HEK293 (cell line): ENCODE measurements at regions not wholly inside any gene's neighbourhood (a gene's known extent, or its start where the extent isn't known, plus 50 kb on each side); places are given as distances from the start of the nearest gene placed in this dataset.

Source experiments
- CTCF ChIA-PET: fragments of 350-600 bp; formaldehyde crosslinking; extraction: SDS; loops from one replicate; lab custom pipeline; 2021; ENCODE audit warnings: antibody characterized with exemption; lab: Yijun Ruan, JAX
- POLR2A ChIA-PET: fragments of 300-600 bp; formaldehyde crosslinking; extraction: SDS; loops from one replicate; lab custom pipeline; 2020; ENCODE audit warnings: antibody characterized with exemption, inconsistent platforms; lab: Yijun Ruan, JAX
- H3K27ac ChIP-seq: fragments of 200-500 bp; sonication (Bioruptor generic); 2 replicates; pipeline ENCODE4 v1.5.1; 2014; ENCODE audit warnings: low read depth, low read length, control low read depth, inconsistent platforms; ENCODE audit errors: extremely low read depth
- H3K36me3 ChIP-seq, 2 experiments: fragments of 200-500 bp in 1 of 2; sonication (Bioruptor generic) in 1 of 2; 1 replicate in 1 of 2; 2 replicates in 1 of 2; pipeline ENCODE4 v1.5.1; 2014 to 2017; ENCODE audit warnings: inconsistent platforms in 2 of 2, low read length in 2 of 2; ENCODE audit not compliant: control insufficient read depth in 2 of 2, insufficient read depth in 1 of 2
- H3K4me1 ChIP-seq: fragments of 200-500 bp; sonication (Bioruptor generic); 2 replicates; pipeline ENCODE4 v1.5.1; 2014; ENCODE audit warnings: mild to moderate bottlenecking, low read length, inconsistent platforms; ENCODE audit not compliant: control insufficient read depth, insufficient read depth
- H3K4me3 ChIP-seq: 2 replicates; pipeline ENCODE4 v1.5.1; 2011; ENCODE audit warnings: low read depth, mild to moderate bottlenecking, control low read depth, low read length, moderate library complexity
- H3K9me3 ChIP-seq: fragments of 200-500 bp; sonication (Bioruptor generic); 2 replicates; pipeline ENCODE4 v1.5.1; 2014; ENCODE audit warnings: low read depth, low read length, inconsistent platforms; ENCODE audit not compliant: control insufficient read depth, insufficient read depth
- EGR2 ChIP-seq: fragments of 450-650 bp; formaldehyde crosslinking; IDR thresholded peaks from 2 replicates; pipeline ENCODE4 v1.5.1; 2016; ENCODE audit warnings: low read depth, missing biosample characterization, missing genetic modification characterization
- GLI4 ChIP-seq: fragments of 450-650 bp; formaldehyde crosslinking; IDR thresholded peaks from 2 replicates; pipeline ENCODE4 v1.5.1; 2016; ENCODE audit warnings: missing biosample characterization, missing genetic modification characterization
- KLF8 ChIP-seq: fragments of 450-650 bp; formaldehyde crosslinking; IDR thresholded peaks from 2 replicates; pipeline ENCODE4 v1.5.1; 2016; ENCODE audit warnings: missing biosample characterization, missing genetic modification characterization
- MZF1 ChIP-seq: fragments of 450-650 bp; formaldehyde crosslinking; IDR thresholded peaks from 2 replicates; pipeline ENCODE4 v1.5.1; 2017; ENCODE audit warnings: missing biosample characterization, missing genetic modification characterization, borderline replicate concordance
- RBAK ChIP-seq: fragments of 450-650 bp; formaldehyde crosslinking; IDR thresholded peaks from 2 replicates; pipeline ENCODE4 v1.5.1; 2016; ENCODE audit warnings: missing biosample characterization, missing genetic modification characterization
- ZFP37 ChIP-seq: fragments of 450-650 bp; formaldehyde crosslinking; IDR thresholded peaks from 2 replicates; pipeline ENCODE4 v1.5.1; 2016; ENCODE audit warnings: missing biosample characterization, missing genetic modification characterization
- ZNF175 ChIP-seq: fragments of 450-650 bp; formaldehyde crosslinking; IDR thresholded peaks from 2 replicates; pipeline ENCODE4 v1.5.1; 2016; ENCODE audit warnings: missing biosample characterization, missing genetic modification characterization
- ZNF211 ChIP-seq: fragments of 450-650 bp; formaldehyde crosslinking; IDR thresholded peaks from 2 replicates; pipeline ENCODE4 v1.5.1; 2016; ENCODE audit warnings: low read depth, missing biosample characterization, missing genetic modification characterization
- ZNF354C ChIP-seq: fragments of 450-650 bp; formaldehyde crosslinking; IDR thresholded peaks from 2 replicates; pipeline ENCODE4 v1.5.1; 2016; ENCODE audit warnings: missing biosample characterization, missing genetic modification characterization, low read depth, borderline replicate concordance
- ZNF561 ChIP-seq: fragments of 450-650 bp; IDR thresholded peaks from 2 replicates; pipeline ENCODE4 v1.5.1; 2018; ENCODE audit warnings: missing biosample characterization, missing genetic modification characterization, borderline replicate concordance
- ZNF621 ChIP-seq: fragments of 450-650 bp; formaldehyde crosslinking; IDR thresholded peaks from 2 replicates; pipeline ENCODE4 v1.5.1; 2017; ENCODE audit warnings: missing biosample characterization, missing genetic modification characterization
- ZNF654 ChIP-seq: fragments of 450-650 bp; formaldehyde crosslinking; IDR thresholded peaks from 2 replicates; pipeline ENCODE4 v1.5.1; 2016; ENCODE audit warnings: low read depth, missing biosample characterization, missing genetic modification characterization
- ZNF701 ChIP-seq: fragments of 450-650 bp; formaldehyde crosslinking; IDR thresholded peaks from 2 replicates; pipeline ENCODE4 v1.5.1; 2016; ENCODE audit warnings: missing biosample characterization, missing genetic modification characterization
- ZNF777 ChIP-seq: fragments of 450-650 bp; formaldehyde crosslinking; IDR thresholded peaks from 2 replicates; pipeline ENCODE4 v1.5.1; 2017; ENCODE audit warnings: missing biosample characterization, missing genetic modification characterization, borderline replicate concordance
- TF ChIP-seq, protein P1 (sequence below): fragments of 450-650 bp; formaldehyde crosslinking; IDR thresholded peaks from 2 replicates; pipeline ENCODE4 v1.5.1; 2016; ENCODE audit warnings: missing biosample characterization, missing genetic modification characterization, low read depth
- TF ChIP-seq, protein P2 (sequence below): fragments of 450-650 bp; formaldehyde crosslinking; IDR thresholded peaks from 2 replicates; pipeline ENCODE4 v1.5.1; 2016; ENCODE audit warnings: missing biosample characterization, missing genetic modification characterization
- TF ChIP-seq, protein P3 (sequence below): fragments of 450-650 bp; formaldehyde crosslinking; IDR thresholded peaks from 2 replicates; pipeline ENCODE4 v1.5.1; 2016; ENCODE audit warnings: missing biosample characterization, missing genetic modification characterization
- TF ChIP-seq, protein P4 (sequence below): fragments of 450-650 bp; IDR thresholded peaks from 2 replicates; pipeline ENCODE4 v1.5.1; 2018; ENCODE audit warnings: missing biosample characterization, mild to moderate bottlenecking, missing genetic modification characterization
- TF ChIP-seq, protein P5 (sequence below): fragments of 450-650 bp; formaldehyde crosslinking; IDR thresholded peaks from 2 replicates; pipeline ENCODE4 v1.5.1; 2016; ENCODE audit warnings: missing biosample characterization, missing genetic modification characterization

DNA sequence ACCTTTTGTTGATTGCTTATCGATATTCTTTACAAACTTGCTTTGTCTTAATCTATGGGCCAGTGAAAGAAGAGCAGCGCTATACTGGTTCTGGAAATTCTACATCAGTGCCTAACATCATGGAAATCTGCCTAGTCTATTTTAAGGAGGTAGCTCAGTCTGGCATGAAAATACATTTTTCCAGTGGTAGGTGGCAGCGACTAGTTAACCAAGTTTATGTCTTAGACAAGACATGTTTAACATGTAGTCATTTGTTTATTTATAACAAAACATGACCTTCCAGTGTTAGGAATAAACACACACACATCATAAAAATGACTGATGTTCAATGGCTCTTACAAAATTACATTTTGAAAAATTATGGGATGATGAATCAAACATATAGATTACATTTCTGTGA, 336.0 kb upstream of the SOX5 start:
- Histone ChIP-seq H3K4me1 (no peaks in the 10 kb centered on the region), H3K4me3 (no peak overlapping the region), H3K9me3 (no peaks in the 10 kb centered on the region), H3K27ac (no peak overlapping the region), H3K36me3 (no peaks in the 10 kb centered on the region)
- TF ChIP-seq EGR2 (tag by site-specific recombination) (no peak), ZNF354C (tag by site-specific recombination) (no peak), GLI4 (no peak), MZF1 (tag by site-specific recombination) (no peak)
- TF ChIP-seq, protein P1, sequence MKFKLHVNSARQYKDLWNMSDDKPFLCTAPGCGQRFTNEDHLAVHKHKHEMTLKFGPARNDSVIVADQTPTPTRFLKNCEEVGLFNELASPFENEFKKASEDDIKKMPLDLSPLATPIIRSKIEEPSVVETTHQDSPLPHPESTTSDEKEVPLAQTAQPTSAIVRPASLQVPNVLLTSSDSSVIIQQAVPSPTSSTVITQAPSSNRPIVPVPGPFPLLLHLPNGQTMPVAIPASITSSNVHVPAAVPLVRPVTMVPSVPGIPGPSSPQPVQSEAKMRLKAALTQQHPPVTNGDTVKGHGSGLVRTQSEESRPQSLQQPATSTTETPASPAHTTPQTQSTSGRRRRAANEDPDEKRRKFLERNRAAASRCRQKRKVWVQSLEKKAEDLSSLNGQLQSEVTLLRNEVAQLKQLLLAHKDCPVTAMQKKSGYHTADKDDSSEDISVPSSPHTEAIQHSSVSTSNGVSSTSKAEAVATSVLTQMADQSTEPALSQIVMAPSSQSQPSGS (tag by site-specific recombination) = no peak
- ChIA-PET POLR2A (no interaction called here), CTCF (interaction anchor here (0.6 to 0.7 kb wide), 2 partner anchors 387 to 1773 kb away, joined by 3 to 4 read pairs; no protein-coding TSS in a partner anchor)

DNA sequence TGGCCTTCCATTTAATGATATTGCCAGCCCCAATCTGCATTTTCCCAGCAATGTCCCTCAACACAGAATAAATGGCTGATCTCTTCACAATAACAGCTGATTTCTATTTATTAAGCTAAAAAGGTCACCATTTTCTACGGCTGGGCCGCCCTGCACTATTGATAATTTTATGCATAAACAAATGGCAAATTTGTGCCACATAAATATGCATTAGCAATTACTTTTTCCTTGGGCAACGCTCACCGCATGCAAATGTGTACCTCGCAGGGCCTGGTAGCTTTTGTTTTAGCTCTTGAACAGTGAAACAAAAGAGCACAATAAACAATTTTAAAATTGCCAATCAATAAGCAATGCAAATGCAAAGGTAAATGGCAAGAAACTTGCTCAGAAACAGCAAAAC, 331.9 kb upstream of the SOX5 start:
- no peak for TF ChIP-seq RBAK (tag by site-specific recombination)
- no peak for TF ChIP-seq ZNF654
- TF ChIP-seq ZNF701 (tag by site-specific recombination) = no peak
- no peak for TF ChIP-seq KLF8 (tag by site-specific recombination)
- TF ChIP-seq, protein P2, sequence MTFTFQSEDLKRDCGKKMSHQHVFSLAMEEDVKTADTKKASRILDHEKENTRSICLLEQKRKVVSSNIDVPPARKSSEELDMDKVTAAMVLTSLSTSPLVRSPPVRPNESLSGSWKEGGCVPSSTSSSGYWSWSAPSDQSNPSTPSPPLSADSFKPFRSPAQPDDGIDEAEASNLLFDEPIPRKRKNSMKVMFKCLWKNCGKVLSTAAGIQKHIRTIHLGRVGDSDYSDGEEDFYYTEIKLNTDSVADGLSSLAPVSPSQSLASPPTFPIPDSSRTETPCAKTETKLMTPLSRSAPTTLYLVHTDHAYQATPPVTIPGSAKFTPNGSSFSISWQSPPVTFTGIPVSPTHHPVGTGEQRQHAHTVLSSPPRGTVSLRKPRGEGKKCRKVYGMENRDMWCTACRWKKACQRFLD = no peak
- TF ChIP-seq, protein P3, sequence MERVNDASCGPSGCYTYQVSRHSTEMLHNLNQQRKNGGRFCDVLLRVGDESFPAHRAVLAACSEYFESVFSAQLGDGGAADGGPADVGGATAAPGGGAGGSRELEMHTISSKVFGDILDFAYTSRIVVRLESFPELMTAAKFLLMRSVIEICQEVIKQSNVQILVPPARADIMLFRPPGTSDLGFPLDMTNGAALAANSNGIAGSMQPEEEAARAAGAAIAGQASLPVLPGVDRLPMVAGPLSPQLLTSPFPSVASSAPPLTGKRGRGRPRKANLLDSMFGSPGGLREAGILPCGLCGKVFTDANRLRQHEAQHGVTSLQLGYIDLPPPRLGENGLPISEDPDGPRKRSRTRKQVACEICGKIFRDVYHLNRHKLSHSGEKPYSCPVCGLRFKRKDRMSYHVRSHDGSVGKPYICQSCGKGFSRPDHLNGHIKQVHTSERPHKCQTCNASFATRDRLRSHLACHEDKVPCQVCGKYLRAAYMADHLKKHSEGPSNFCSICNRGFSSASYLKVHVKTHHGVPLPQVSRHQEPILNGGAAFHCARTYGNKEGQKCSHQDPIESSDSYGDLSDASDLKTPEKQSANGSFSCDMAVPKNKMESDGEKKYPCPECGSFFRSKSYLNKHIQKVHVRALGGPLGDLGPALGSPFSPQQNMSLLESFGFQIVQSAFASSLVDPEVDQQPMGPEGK (tag by site-specific recombination) = no peak
- TF ChIP-seq ZNF777 = no peak
- TF ChIP-seq ZFP37 (tag by site-specific recombination) = no peak
- no peak for TF ChIP-seq ZNF175
- no peak for TF ChIP-seq ZNF211
- TF ChIP-seq, protein P4, sequence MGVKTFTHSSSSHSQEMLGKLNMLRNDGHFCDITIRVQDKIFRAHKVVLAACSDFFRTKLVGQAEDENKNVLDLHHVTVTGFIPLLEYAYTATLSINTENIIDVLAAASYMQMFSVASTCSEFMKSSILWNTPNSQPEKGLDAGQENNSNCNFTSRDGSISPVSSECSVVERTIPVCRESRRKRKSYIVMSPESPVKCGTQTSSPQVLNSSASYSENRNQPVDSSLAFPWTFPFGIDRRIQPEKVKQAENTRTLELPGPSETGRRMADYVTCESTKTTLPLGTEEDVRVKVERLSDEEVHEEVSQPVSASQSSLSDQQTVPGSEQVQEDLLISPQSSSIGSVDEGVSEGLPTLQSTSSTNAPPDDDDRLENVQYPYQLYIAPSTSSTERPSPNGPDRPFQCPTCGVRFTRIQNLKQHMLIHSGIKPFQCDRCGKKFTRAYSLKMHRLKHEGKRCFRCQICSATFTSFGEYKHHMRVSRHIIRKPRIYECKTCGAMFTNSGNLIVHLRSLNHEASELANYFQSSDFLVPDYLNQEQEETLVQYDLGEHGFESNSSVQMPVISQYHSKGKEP (tag by site-specific recombination) = no peak
- no peak for TF ChIP-seq ZNF561 (tag by site-specific recombination)
- TF ChIP-seq, protein P5, sequence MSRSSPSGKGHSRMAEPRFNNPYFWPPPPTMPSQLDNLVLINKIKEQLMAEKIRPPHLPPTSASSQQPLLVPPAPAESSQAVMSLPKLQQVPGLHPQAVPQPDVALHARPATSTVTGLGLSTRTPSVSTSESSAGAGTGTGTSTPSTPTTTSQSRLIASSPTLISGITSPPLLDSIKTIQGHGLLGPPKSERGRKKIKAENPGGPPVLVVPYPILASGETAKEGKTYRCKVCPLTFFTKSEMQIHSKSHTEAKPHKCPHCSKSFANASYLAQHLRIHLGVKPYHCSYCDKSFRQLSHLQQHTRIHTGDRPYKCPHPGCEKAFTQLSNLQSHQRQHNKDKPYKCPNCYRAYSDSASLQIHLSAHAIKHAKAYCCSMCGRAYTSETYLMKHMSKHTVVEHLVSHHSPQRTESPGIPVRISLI (tag by site-specific recombination) = no peak
- no peak for TF ChIP-seq ZNF621 (tag by site-specific recombination)
- ChIA-PET CTCF (no interaction called here), POLR2A (no interaction called here)
- Histone ChIP-seq H3K36me3 (no peaks in the 10 kb centered on the region), H3K4me3 (no peak overlapping the region), H3K4me1 (no peaks in the 10 kb centered on the region), H3K9me3 (no peaks in the 10 kb centered on the region), H3K27ac (no peak overlapping the region)
